ENCODE measurements at regions not wholly inside any gene's neighbourhood (a gene's known extent, or its start where the extent isn't known, plus 50 kb on each side); places are given as distances from the start of the nearest gene placed in this dataset.
A peak's percentile ranks its signal among the peaks of the same experiment; 100 is the strongest.
"Not testable (repeated sequence)": the region's sequence is repeated elsewhere in the genome, so short reads cannot be mapped to it uniquely, and the experiment has no call there.

GRCh38 chr7:15143936-15144335 lies 241.4 kb upstream of the DGKB start:
- DNase-seq: no peak

GRCh38 chr7:15143121-15143520 lies 240.6 kb upstream of the DGKB start:
- no peak for DNase-seq

GRCh38 chr7:15140431-15140830 lies 237.9 kb upstream of the DGKB start:
- no peak for DNase-seq

GRCh38 chr7:15131661-15132060 lies 229.1 kb upstream of the DGKB start:
- no peak for DNase-seq

- no peak for DNase-seq
These were observed 228.4 kb upstream of the DGKB start for GRCh38 chr7:15130666-15131541.

- no peak for DNase-seq
These were observed 226.2 kb upstream of the DGKB start for GRCh38 chr7:15128716-15129115.

GRCh38 chr7:15126653-15127052 lies 224.1 kb upstream of the DGKB start:
- not testable (repeated sequence) for DNase-seq

- DNase-seq: no peak
These were observed 221.3 kb upstream of the DGKB start for GRCh38 chr7:15123901-15124300.

- no peak for DNase-seq
These were observed 211.2 kb upstream of the DGKB start for GRCh38 chr7:15113752-15114151.

GRCh38 chr7:15105711-15106110 lies 203.2 kb upstream of the DGKB start:
- no peak for DNase-seq

GRCh38 chr7:15104411-15105092 lies 202.0 kb upstream of the DGKB start:
- no peak for DNase-seq

- DNase-seq: no peak
These were observed 196.5 kb upstream of the DGKB start for GRCh38 chr7:15099074-15099473.

- no peak for DNase-seq
These were observed 194.3 kb upstream of the DGKB start for GRCh38 chr7:15096853-15097252.

GRCh38 chr7:15094989-15095388 lies 192.4 kb upstream of the DGKB start:
- DNase-seq: no peak

- peak; percentile 8 for DNase-seq
These were observed 185.2 kb upstream of the DGKB start for GRCh38 chr7:15087771-15088170.

- DNase-seq: no peak
These were observed 184.3 kb upstream of the DGKB start for GRCh38 chr7:15086862-15087261.

GRCh38 chr7:15086131-15086611 lies 183.6 kb upstream of the DGKB start:
- DNase-seq: no peak

GRCh38 chr7:15085366-15085765 lies 182.8 kb upstream of the DGKB start:
- DNase-seq: no peak

GRCh38 chr7:15084368-15084767 lies 181.8 kb upstream of the DGKB start:
- no peak for DNase-seq

- DNase-seq: no peak
These were observed 179.3 kb upstream of the DGKB start for GRCh38 chr7:15081891-15082290.

- no peak for DNase-seq
These were observed 170.8 kb upstream of the DGKB start for GRCh38 chr7:15073301-15073700.

- DNase-seq: no peak
These were observed 165.8 kb upstream of the DGKB start for GRCh38 chr7:15068324-15068723.

- DNase-seq: no peak
These were observed 154.7 kb upstream of the DGKB start for GRCh38 chr7:15057272-15057671.

- DNase-seq: not testable (repeated sequence)
These were observed 151.8 kb upstream of the DGKB start for GRCh38 chr7:15054304-15054703.
